Prostate gland (tissue), 2 donors: ENCODE measurements at regions not wholly inside any gene's neighbourhood (a gene's known extent, or its start where the extent isn't known, plus 50 kb on each side); places are given as distances from the start of the nearest gene placed in this dataset.

Experiments used
- CTCF ChIP-seq, 4 experiments: fragments of 200-600 bp in 2 of 4; fragments of 450-650 bp in 2 of 4; sonication (generic) in 2 of 4; IDR thresholded peaks; 1 replicate in 3 of 4; 2 replicates in 1 of 4; pipeline ENCODE4 v1.5.1; 2016 to 2019; ENCODE audit warnings: antibody characterized with exemption in 4 of 4, mild to moderate bottlenecking in 2 of 4, moderate library complexity in 2 of 4
- POLR2A ChIP-seq: fragments of 450-650 bp; IDR thresholded peaks from one replicate; pipeline ENCODE4 v1.6.1; 2016; ENCODE audit warnings: antibody characterized with exemption, mild to moderate bottlenecking
- POLR2AphosphoS5 ChIP-seq: sonication (generic); formaldehyde crosslinking; IDR thresholded peaks from one replicate; pipeline ENCODE4 v1.6.1; 2017; ENCODE audit warnings: antibody characterized with exemption

DNA sequence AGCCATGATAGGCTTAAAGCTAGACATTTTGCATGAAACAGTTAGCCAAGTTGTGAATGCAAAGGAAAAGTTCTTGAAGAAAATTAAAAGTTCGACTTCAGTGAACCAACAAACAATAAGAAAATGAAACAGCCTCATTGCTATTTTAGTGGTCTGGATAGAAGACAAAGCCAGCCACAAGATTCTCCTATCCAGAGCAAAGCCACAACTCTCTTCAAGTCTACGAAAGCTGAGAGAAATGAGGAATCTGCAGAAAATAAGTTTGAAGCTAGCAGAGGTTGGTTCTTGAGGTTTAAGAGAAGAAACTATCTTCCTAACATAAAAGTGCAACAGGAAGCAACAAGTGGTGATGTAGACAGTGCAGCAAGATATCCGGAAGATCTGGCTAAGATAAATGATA, 271.4 kb upstream of the GRM3 start:
- TF ChIP-seq CTCF (IDR thresholded peaks at IDR 0.05), result no peak
- TF ChIP-seq POLR2A, result no peak
- no peak for TF ChIP-seq POLR2AphosphoS5
